DND-41 (cell line): ENCODE measurements at regions not wholly inside any gene's neighbourhood (a gene's known extent, or its start where the extent isn't known, plus 50 kb on each side); places are given as distances from the start of the nearest gene placed in this dataset.

ENCODE experiments used
- CTCF ChIP-seq: IDR thresholded peaks from 2 replicates; pipeline ENCODE4 v1.5.1; 2012; ENCODE audit warnings: borderline replicate concordance, low read length, moderate library complexity, mild to moderate bottlenecking; ENCODE audit not compliant: poor library complexity, severe bottlenecking; ENCODE audit errors: extremely low read depth
- EZH2 ChIP-seq: IDR thresholded peaks from 3 replicates; pipeline ENCODE4 v1.6.1; 2012; ENCODE audit warnings: borderline replicate concordance, low read depth, mild to moderate bottlenecking, moderate library complexity, low read length, inconsistent platforms; ENCODE audit not compliant: severe bottlenecking

GRCh38 chr5:103451261-103451660, 111.3 kb downstream of the NUDT12 start:
- TF ChIP-seq CTCF = no peak
- no peak for TF ChIP-seq EZH2
